WERI-Rb-1 (cell line): ENCODE measurements at regions not wholly inside any gene's neighbourhood (a gene's known extent, or its start where the extent isn't known, plus 50 kb on each side); places are given as distances from the start of the nearest gene placed in this dataset.
"Not testable (repeated sequence)": the region's sequence is repeated elsewhere in the genome, so short reads cannot be mapped to it uniquely, and the experiment has no call there.

ENCODE experiments used
- DNase-seq: peaks from one replicate; pipeline ENCODE4 v3.0.0-alpha.2; 2020
- H3K27ac ChIP-seq: fragments of 250-450 bp; sonication (Bioruptor Pico); 2 replicates; pipeline ENCODE4 v1.5.1; 2020; ENCODE audit warnings: mild to moderate bottlenecking, moderate library complexity
- H3K27me3 ChIP-seq: fragments of 250-450 bp; sonication (Bioruptor Pico); 2 replicates; pipeline ENCODE4 v1.5.1; 2021; ENCODE audit warnings: mild to moderate bottlenecking, low read depth, moderate library complexity; ENCODE audit not compliant: insufficient read depth, severe bottlenecking
- H3K36me3 ChIP-seq: fragments of 250-450 bp; sonication (Bioruptor Pico); 2 replicates; pipeline ENCODE4 v1.5.1; 2020; ENCODE audit warnings: mild to moderate bottlenecking, moderate library complexity
- H3K4me3 ChIP-seq: 2 replicates; pipeline ENCODE4 v1.5.1; 2011; ENCODE audit warnings: low read depth, mild to moderate bottlenecking, control low read depth, low read length
- H3K9me3 ChIP-seq: fragments of 250-450 bp; sonication (Bioruptor Pico); 2 replicates; pipeline ENCODE4 v1.5.1; 2021; ENCODE audit warnings: mild to moderate bottlenecking, moderate library complexity; ENCODE audit not compliant: severe bottlenecking
- CTCF ChIP-seq: IDR thresholded peaks from 2 replicates; pipeline ENCODE4 v1.5.1; 2011; ENCODE audit warnings: low read depth, mild to moderate bottlenecking, control low read depth, inconsistent platforms, low read length

- Histone ChIP-seq H3K36me3 (no peaks in the 10 kb centered on the region), H3K27ac (no peak overlapping the region), H3K4me3 (no peak overlapping the region), H3K27me3 (no peaks in the 10 kb centered on the region), H3K9me3 (no peaks in the 10 kb centered on the region)
- no peak for TF ChIP-seq CTCF
- no peak for DNase-seq
These were observed 183.5 kb downstream of the DSC3 start for GRCh38 chr18:30859036-30859435.

GRCh38 chr18:30858560-30858959 is 184.0 kb downstream of the DSC3 start:
- Histone ChIP-seq H3K4me3 (no peak overlapping the region), H3K27me3 (no peaks in the 10 kb centered on the region), H3K27ac (no peak overlapping the region), H3K36me3 (no peaks in the 10 kb centered on the region), H3K9me3 (no peaks in the 10 kb centered on the region)
- no peak for DNase-seq
- TF ChIP-seq CTCF, result no peak

- Histone ChIP-seq H3K9me3 (no peaks in the 10 kb centered on the region), H3K4me3 (no peak overlapping the region), H3K36me3 (no peaks in the 10 kb centered on the region), H3K27ac (no peak overlapping the region), H3K27me3 (no peaks in the 10 kb centered on the region)
- DNase-seq, result no peak
- TF ChIP-seq CTCF, result no peak
These were observed 186.8 kb downstream of the DSC3 start for GRCh38 chr18:30855762-30856161.

- Histone ChIP-seq H3K36me3 (no peaks in the 10 kb centered on the region), H3K9me3 (no peaks in the 10 kb centered on the region), H3K27ac (no peak overlapping the region), H3K4me3 (no peak overlapping the region), H3K27me3 (no peaks in the 10 kb centered on the region)
- TF ChIP-seq CTCF, result no peak
- DNase-seq, result no peak
These were observed 189.6 kb downstream of the DSC3 start for GRCh38 chr18:30852980-30853379.

GRCh38 chr18:30852541-30852940 is 190.0 kb downstream of the DSC3 start:
- DNase-seq, result no peak
- H3K9me3 ChIP-seq, result no peaks in the 10 kb centered on the region
- H3K36me3 ChIP-seq, result no peaks in the 10 kb centered on the region
- TF ChIP-seq CTCF, result no peak
- H3K4me3 ChIP-seq, result no peak overlapping the region
- no peak overlapping the region for H3K27ac ChIP-seq
- no peaks in the 10 kb centered on the region for H3K27me3 ChIP-seq

GRCh38 chr18:30839056-30839561 is 203.4 kb downstream of the DSC3 start:
- H3K9me3 ChIP-seq, H3K27ac ChIP-seq, H3K4me3 ChIP-seq, H3K36me3 ChIP-seq, DNase-seq, H3K27me3 ChIP-seq: not testable (repeated sequence)
